HCT116 (cell line): ENCODE measurements at regions not wholly inside any gene's neighbourhood (a gene's known extent, or its start where the extent isn't known, plus 50 kb on each side); places are given as distances from the start of the nearest gene placed in this dataset.

ENCODE experiments used
- ATAC-seq: fragments of 200-7000 bp; cut with Tn5 transposase; 2 replicates; pipeline ENCODE4 v1.9.1; 2020; ENCODE audit warnings: mild to moderate bottlenecking, moderate library complexity
- BruUV-seq: library from RNA; stranded (reverse); fragments of 400-500 nt; replicated peaks from 2 replicates; lab custom pipeline; 2021; lab: Mats Ljungman, UMichigan
- CTCF ChIA-PET: fragments of 300-600 bp; sonication (Branson Sonifier 250); formaldehyde crosslinking; loops from one replicate; lab custom pipeline; 2021; ENCODE audit warnings: antibody characterized with exemption; lab: Charles Lee
- POLR2A ChIA-PET: fragments of 300-600, 350-600 bp; sonication (Branson Sonifier 250); formaldehyde crosslinking; loops from one replicate; lab custom pipeline; 2021; ENCODE audit warnings: antibody characterized with exemption; lab: Charles Lee
- RAD21 ChIA-PET, 2 experiments: fragments of 300-600 bp; sonication (Branson Sonifier 250); formaldehyde crosslinking; loops; one replicate each; lab custom pipeline; 2023; ENCODE audit warnings: low total read pairs in 2 of 2; ENCODE audit not compliant: uncharacterized antibody in 2 of 2, unreplicated experiment in 2 of 2, low non-redundant PET in 1 of 2; lab: Charles Lee
- DNase-seq: peaks from one replicate; pipeline ENCODE4 v3.0.0-alpha.2; 2010; ENCODE audit warnings: low read depth, low spot score
- H2AFZ ChIP-seq: fragments of 200-600 bp; shearing (Covaris generic), sonication (generic); 2 replicates; pipeline ENCODE4 v1.6.1; 2017; ENCODE audit warnings: low read depth, mixed run types, mixed read lengths, antibody characterized with exemption, low read length; ENCODE audit not compliant: poor library complexity, severe bottlenecking
- H3K27ac ChIP-seq: 2 replicates; pipeline ENCODE4 v1.5.1; 2012; ENCODE audit warnings: low read depth, low read length
- H3K27me3 ChIP-seq: fragments of 200-600 bp; sonication (generic); 2 replicates; pipeline ENCODE4 v1.6.1; 2016; ENCODE audit warnings: mixed run types, low read length, mixed read lengths; ENCODE audit not compliant: insufficient read depth
- H3K36me3 ChIP-seq, 2 experiments: fragments of 200-500 bp in 1 of 2; fragments of 200-600 bp in 1 of 2; sonication (Bioruptor generic) in 1 of 2; sonication (generic) in 1 of 2; 2 replicates each; pipeline versions ENCODE4 v1.5.1 to v1.6.1; 2014 to 2016; ENCODE audit warnings: low read length in 2 of 2, inconsistent platforms in 1 of 2, mixed read lengths in 1 of 2, mixed run types in 1 of 2; ENCODE audit not compliant: insufficient read depth in 2 of 2, control insufficient read depth in 1 of 2
- H3K4me1 ChIP-seq, 2 experiments: fragments of 200-600 bp in 1 of 2; sonication (generic) in 1 of 2; 2 replicates each; pipeline versions ENCODE4 v1.5.1 to v1.6.1; 2012 to 2017; ENCODE audit warnings: low read length in 2 of 2, inconsistent platforms in 1 of 2, mild to moderate bottlenecking in 1 of 2, mixed read lengths in 1 of 2, mixed run types in 1 of 2, moderate library complexity in 1 of 2; ENCODE audit not compliant: insufficient read depth in 2 of 2, control insufficient read depth in 1 of 2
- H3K4me2 ChIP-seq: fragments of 200-600 bp; sonication (generic); 2 replicates; pipeline ENCODE4 v1.6.1; 2017; ENCODE audit warnings: mixed run types, low read length, mixed read lengths
- H3K4me3 ChIP-seq, 2 experiments: fragments of 200-600 bp in 1 of 2; sonication (generic) in 1 of 2; replicated peaks in 1 of 2; 2 replicates each; pipeline ENCODE4 v1.5.1; 2011 to 2016; ENCODE audit warnings: low read length in 2 of 2, control low read depth in 1 of 2, low read depth in 1 of 2, mild to moderate bottlenecking in 1 of 2, mixed read lengths in 1 of 2, mixed run types in 1 of 2
- H3K79me2 ChIP-seq: fragments of 200-600 bp; sonication (generic); 2 replicates; pipeline ENCODE4 v1.6.1; 2017; ENCODE audit warnings: mild to moderate bottlenecking, mixed run types, low read length, moderate library complexity, mixed read lengths; ENCODE audit not compliant: insufficient read depth
- H3K9ac ChIP-seq: fragments of 200-600 bp; sonication (generic); 2 replicates; pipeline ENCODE4 v1.6.1; 2016; ENCODE audit warnings: low read length, mixed read lengths
- H3K9me2 ChIP-seq: fragments of 200-600 bp; sonication (generic), shearing (Covaris generic); 2 replicates; pipeline ENCODE4 v1.6.1; 2017; ENCODE audit warnings: mixed run types, mild to moderate bottlenecking, moderate library complexity; ENCODE audit not compliant: insufficient read depth
- H3K9me3 ChIP-seq, 2 experiments: fragments of 200-500 bp in 1 of 2; fragments of 200-600 bp in 1 of 2; sonication (Bioruptor generic) in 1 of 2; sonication (generic) in 1 of 2; 2 replicates each; pipeline ENCODE4 v1.6.1; 2014 to 2017; ENCODE audit warnings: low read length in 2 of 2, mixed read lengths in 2 of 2, inconsistent platforms in 1 of 2, low read depth in 1 of 2, mild to moderate bottlenecking in 1 of 2, mixed run types in 1 of 2, moderate library complexity in 1 of 2; ENCODE audit not compliant: control insufficient read depth in 1 of 2, insufficient read depth in 1 of 2
- H4K20me1 ChIP-seq: fragments of 200-600 bp; sonication (generic), shearing (Covaris generic); 2 replicates; pipeline ENCODE4 v1.6.1; 2017; ENCODE audit warnings: mixed run types, mild to moderate bottlenecking, moderate library complexity; ENCODE audit not compliant: insufficient read depth
- CEBPB ChIP-seq: IDR thresholded peaks from 2 replicates; pipeline ENCODE4 v1.6.1; 2012; ENCODE audit warnings: low read depth
- EGR1 ChIP-seq: IDR thresholded peaks from 2 replicates; pipeline ENCODE4 v1.6.1; 2012; ENCODE audit warnings: low read depth
- ELF1 ChIP-seq: IDR thresholded peaks from 2 replicates; pipeline ENCODE4 v1.6.1; 2012; ENCODE audit warnings: low read depth, borderline replicate concordance
- EZH2phosphoT487 ChIP-seq: fragments of 200-600 bp; IDR thresholded peaks from 2 replicates; pipeline ENCODE4 v1.6.1; 2018; ENCODE audit warnings: antibody characterized with exemption, borderline replicate concordance
- POLR2A ChIP-seq: IDR thresholded peaks from 2 replicates; pipeline ENCODE4 v1.7.0; 2011; ENCODE audit warnings: borderline replicate concordance; ENCODE audit not compliant: insufficient read depth, insufficient read length; ENCODE audit errors: extremely low read depth
- RAD21 ChIP-seq: IDR thresholded peaks from 2 replicates; pipeline ENCODE4 v1.6.1; 2012; ENCODE audit warnings: low read depth, mild to moderate bottlenecking
- SP1 ChIP-seq: IDR thresholded peaks from 2 replicates; pipeline ENCODE4 v1.6.1; 2012; ENCODE audit warnings: low read depth
- SRF ChIP-seq: IDR thresholded peaks from 2 replicates; pipeline ENCODE4 v1.6.1; 2012; ENCODE audit warnings: low read depth
- TCF7L2 ChIP-seq: IDR thresholded peaks from 2 replicates; pipeline ENCODE4 v1.7.0; 2011; ENCODE audit warnings: borderline replicate concordance, inconsistent platforms; ENCODE audit not compliant: insufficient read depth, insufficient read length; ENCODE audit errors: extremely low read depth
- ZFX ChIP-seq: fragments of 450-650 bp; IDR thresholded peaks from 2 replicates; pipeline ENCODE4 v1.6.1; 2017
- intact Hi-C: fragments of 100-400 bp; cut with micrococcal nuclease; formaldehyde crosslinking; loops from 2 replicates; pipeline ENCODE4 v1.10.0; 2022
- TF ChIP-seq, protein P1 (sequence below): IDR thresholded peaks from 2 replicates; pipeline ENCODE4 v1.6.1; 2012
- TF ChIP-seq, protein P2 (sequence below): IDR thresholded peaks from 2 replicates; pipeline ENCODE4 v1.6.1; 2011; ENCODE audit warnings: mild to moderate bottlenecking, low read length, moderate library complexity; ENCODE audit not compliant: insufficient replicate concordance; ENCODE audit errors: extremely low read depth
- TF ChIP-seq, protein P3 (sequence below): IDR thresholded peaks from 2 replicates; pipeline ENCODE4 v1.6.1; 2012; ENCODE audit warnings: low read depth

DNA sequence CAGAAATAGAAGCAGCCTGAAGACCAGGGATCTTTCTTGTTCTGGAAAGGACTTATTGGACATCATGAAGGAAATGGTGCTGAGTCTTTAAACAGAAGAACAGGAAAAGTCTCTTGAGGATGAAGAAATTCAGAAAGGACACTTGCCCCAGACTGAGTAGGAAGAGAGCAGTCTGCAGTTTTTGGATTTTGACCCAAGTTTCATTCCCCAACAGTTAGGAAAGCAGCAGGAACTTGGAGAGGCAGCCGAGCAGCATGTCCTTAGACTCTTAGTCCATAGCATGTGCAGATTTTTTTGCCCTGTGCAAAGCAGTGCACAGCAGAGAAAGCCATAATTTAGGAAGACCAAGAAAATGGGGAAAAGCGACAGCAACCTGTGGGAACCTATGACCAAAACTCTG lies 927.2 kb upstream of the AUTS2 start (continued):
- TF ChIP-seq RAD21 (no peak), CEBPB (no peak), ELF1 (no peak), SRF (no peak), SP1 (no peak), POLR2A (no peak)
- TF ChIP-seq, protein P1, sequence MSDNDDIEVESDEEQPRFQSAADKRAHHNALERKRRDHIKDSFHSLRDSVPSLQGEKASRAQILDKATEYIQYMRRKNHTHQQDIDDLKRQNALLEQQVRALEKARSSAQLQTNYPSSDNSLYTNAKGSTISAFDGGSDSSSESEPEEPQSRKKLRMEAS = no peak
- TF ChIP-seq, protein P2, sequence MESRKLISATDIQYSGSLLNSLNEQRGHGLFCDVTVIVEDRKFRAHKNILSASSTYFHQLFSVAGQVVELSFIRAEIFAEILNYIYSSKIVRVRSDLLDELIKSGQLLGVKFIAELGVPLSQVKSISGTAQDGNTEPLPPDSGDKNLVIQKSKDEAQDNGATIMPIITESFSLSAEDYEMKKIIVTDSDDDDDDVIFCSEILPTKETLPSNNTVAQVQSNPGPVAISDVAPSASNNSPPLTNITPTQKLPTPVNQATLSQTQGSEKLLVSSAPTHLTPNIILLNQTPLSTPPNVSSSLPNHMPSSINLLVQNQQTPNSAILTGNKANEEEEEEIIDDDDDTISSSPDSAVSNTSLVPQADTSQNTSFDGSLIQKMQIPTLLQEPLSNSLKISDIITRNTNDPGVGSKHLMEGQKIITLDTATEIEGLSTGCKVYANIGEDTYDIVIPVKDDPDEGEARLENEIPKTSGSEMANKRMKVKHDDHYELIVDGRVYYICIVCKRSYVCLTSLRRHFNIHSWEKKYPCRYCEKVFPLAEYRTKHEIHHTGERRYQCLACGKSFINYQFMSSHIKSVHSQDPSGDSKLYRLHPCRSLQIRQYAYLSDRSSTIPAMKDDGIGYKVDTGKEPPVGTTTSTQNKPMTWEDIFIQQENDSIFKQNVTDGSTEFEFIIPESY = no peak
- TF ChIP-seq, all 23 proteins: peak for 0

DNA sequence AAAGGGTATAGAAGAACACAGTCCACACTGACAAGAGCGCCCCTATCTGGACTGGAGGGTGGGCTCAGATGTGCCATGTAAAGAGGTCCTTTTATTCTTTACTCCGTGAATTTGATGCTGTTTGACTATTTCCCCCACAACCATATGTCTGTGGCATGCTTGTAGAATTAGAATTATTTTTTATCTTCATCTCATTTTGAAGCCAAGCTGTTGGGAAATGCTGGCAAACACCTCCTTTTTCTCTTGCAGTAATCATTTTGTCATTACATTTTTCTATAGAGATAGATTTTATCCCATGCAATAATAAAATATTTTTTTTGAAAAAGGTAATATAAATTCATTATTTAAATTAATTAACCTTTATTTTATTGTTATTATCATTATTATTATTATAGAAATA lies 926.6 kb upstream of the AUTS2 start:
- ChIA-PET RAD21 (no interaction called here), CTCF (no interaction called here), POLR2A (no interaction called here)
- no peak overlapping the region for H3K9ac ChIP-seq
- no peak overlapping the region for H3K4me2 ChIP-seq
- ATAC-seq (no peak), DNase-seq (no peak)
- BruUV-seq = no TSS peak
- H3K4me1 ChIP-seq = no peaks in the 10 kb centered on the region
- no peaks in the 10 kb centered on the region for H3K9me2 ChIP-seq
- H3K27ac ChIP-seq = no peak overlapping the region
- H3K27me3 ChIP-seq = no peaks in the 10 kb centered on the region
- H3K79me2 ChIP-seq = no peaks in the 10 kb centered on the region
- intact Hi-C loops = no loop called here
- no peak overlapping the region for H2AFZ ChIP-seq
- no peak overlapping the region for H3K4me3 ChIP-seq
- peaks cover 1 to 5% of the 10 kb centered on the region in 2 experiments; a peak in 2 of 4 replicates for H3K9me3 ChIP-seq
- TF ChIP-seq CEBPB = no peak
- no peak for TF ChIP-seq EZH2phosphoT487
- TF ChIP-seq ZFX = no peak
- no peak for TF ChIP-seq TCF7L2
- TF ChIP-seq EGR1 = no peak
- TF ChIP-seq, protein P3, sequence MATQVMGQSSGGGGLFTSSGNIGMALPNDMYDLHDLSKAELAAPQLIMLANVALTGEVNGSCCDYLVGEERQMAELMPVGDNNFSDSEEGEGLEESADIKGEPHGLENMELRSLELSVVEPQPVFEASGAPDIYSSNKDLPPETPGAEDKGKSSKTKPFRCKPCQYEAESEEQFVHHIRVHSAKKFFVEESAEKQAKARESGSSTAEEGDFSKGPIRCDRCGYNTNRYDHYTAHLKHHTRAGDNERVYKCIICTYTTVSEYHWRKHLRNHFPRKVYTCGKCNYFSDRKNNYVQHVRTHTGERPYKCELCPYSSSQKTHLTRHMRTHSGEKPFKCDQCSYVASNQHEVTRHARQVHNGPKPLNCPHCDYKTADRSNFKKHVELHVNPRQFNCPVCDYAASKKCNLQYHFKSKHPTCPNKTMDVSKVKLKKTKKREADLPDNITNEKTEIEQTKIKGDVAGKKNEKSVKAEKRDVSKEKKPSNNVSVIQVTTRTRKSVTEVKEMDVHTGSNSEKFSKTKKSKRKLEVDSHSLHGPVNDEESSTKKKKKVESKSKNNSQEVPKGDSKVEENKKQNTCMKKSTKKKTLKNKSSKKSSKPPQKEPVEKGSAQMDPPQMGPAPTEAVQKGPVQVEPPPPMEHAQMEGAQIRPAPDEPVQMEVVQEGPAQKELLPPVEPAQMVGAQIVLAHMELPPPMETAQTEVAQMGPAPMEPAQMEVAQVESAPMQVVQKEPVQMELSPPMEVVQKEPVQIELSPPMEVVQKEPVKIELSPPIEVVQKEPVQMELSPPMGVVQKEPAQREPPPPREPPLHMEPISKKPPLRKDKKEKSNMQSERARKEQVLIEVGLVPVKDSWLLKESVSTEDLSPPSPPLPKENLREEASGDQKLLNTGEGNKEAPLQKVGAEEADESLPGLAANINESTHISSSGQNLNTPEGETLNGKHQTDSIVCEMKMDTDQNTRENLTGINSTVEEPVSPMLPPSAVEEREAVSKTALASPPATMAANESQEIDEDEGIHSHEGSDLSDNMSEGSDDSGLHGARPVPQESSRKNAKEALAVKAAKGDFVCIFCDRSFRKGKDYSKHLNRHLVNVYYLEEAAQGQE = no peak
- TF ChIP-seq, all 23 proteins: peak for 0
- H4K20me1 ChIP-seq = no peaks in the 10 kb centered on the region
- H3K36me3 ChIP-seq = no peaks in the 10 kb centered on the region
